SK-N-MC (cell line): ENCODE measurements at regions not wholly inside any gene's neighbourhood (a gene's known extent, or its start where the extent isn't known, plus 50 kb on each side); places are given as distances from the start of the nearest gene placed in this dataset.

Source experiments
- DNase-seq: peaks from one replicate; pipeline ENCODE4 v3.0.0-alpha.2; 2011; ENCODE audit warnings: low read depth, low spot score
- H3K27ac ChIP-seq: fragments of 200-600 bp; sonication (generic); 2 replicates; pipeline ENCODE4 v1.5.1; 2016; ENCODE audit warnings: mixed run types
- H3K36me3 ChIP-seq: fragments of 200-600 bp; sonication (generic); 2 replicates; pipeline ENCODE4 v1.6.1; 2017; ENCODE audit warnings: antibody characterized with exemption, low read length, mixed read lengths; ENCODE audit not compliant: insufficient read depth
- H3K4me3 ChIP-seq: fragments of 200-600 bp; sonication (generic); 2 replicates; pipeline ENCODE4 v1.5.1; 2016
- H3K9ac ChIP-seq: fragments of 200-600 bp; sonication (generic); 2 replicates; pipeline ENCODE4 v1.8.0; 2017; ENCODE audit warnings: mixed run types, mixed read lengths; ENCODE audit not compliant: insufficient read length
- H3K9me3 ChIP-seq: fragments of 200-600 bp; sonication (generic); 2 replicates; pipeline ENCODE4 v1.6.1; 2017; ENCODE audit warnings: low read depth, mild to moderate bottlenecking, antibody characterized with exemption, low read length, moderate library complexity, mixed read lengths
- EZH2 ChIP-seq: fragments of 200-600 bp; sonication (generic); IDR thresholded peaks from one replicate; pipeline ENCODE4 v1.6.1; 2017; ENCODE audit warnings: antibody characterized with exemption
- FOXP2 ChIP-seq: optimal IDR thresholded peaks from 2 replicates; pipeline ENCODE3; 2011; ENCODE audit warnings: mild to moderate bottlenecking, moderate library complexity; ENCODE audit not compliant: insufficient read depth; ENCODE audit errors: extremely low read length, control extremely low read depth
- POLR2AphosphoS5 ChIP-seq: IDR thresholded peaks from 2 replicates; pipeline ENCODE4 v1.6.1; 2012; ENCODE audit warnings: mild to moderate bottlenecking, low read depth, low read length, borderline replicate concordance

GRCh38 chr1:233516732-233517131, 97.2 kb upstream of the KCNK1 start:
- DNase-seq, result no peak
- no peak for TF ChIP-seq EZH2
- no peak for TF ChIP-seq POLR2AphosphoS5
- no peak for TF ChIP-seq FOXP2
- H3K36me3 ChIP-seq, result no peaks in the 10 kb centered on the region
- H3K9me3 ChIP-seq, result no peaks in the 10 kb centered on the region
- H3K9ac ChIP-seq, result no peak overlapping the region
- no peak overlapping the region for H3K4me3 ChIP-seq
- H3K27ac ChIP-seq, result no peak overlapping the region

- Histone ChIP-seq H3K27ac (no peak overlapping the region), H3K4me3 (no peak overlapping the region), H3K9me3 (no peaks in the 10 kb centered on the region), H3K36me3 (no peaks in the 10 kb centered on the region), H3K9ac (no peak overlapping the region)
- no peak for TF ChIP-seq FOXP2
- TF ChIP-seq POLR2AphosphoS5, result no peak
- DNase-seq, result no peak
These were observed 95.6 kb upstream of the KCNK1 start for GRCh38 chr1:233518344-233518743.

GRCh38 chr1:233520261-233521191, 93.4 kb upstream of the KCNK1 start:
- Histone ChIP-seq H3K36me3 (no peaks in the 10 kb centered on the region), H3K9ac (no peak overlapping the region), H3K9me3 (no peaks in the 10 kb centered on the region), H3K27ac (no peak overlapping the region), H3K4me3 (no peak overlapping the region)
- DNase-seq, result no peak
- TF ChIP-seq EZH2 (no peak), POLR2AphosphoS5 (no peak), FOXP2 (no peak)

- Histone ChIP-seq H3K36me3 (no peaks in the 10 kb centered on the region), H3K9me3 (no peaks in the 10 kb centered on the region), H3K4me3 (no peak overlapping the region), H3K9ac (no peak overlapping the region), H3K27ac (no peak overlapping the region)
- TF ChIP-seq EZH2, result no peak
- TF ChIP-seq POLR2AphosphoS5, result no peak
- TF ChIP-seq FOXP2, result no peak
- no peak for DNase-seq
These were observed 90.9 kb upstream of the KCNK1 start for GRCh38 chr1:233523047-233523446.

- Histone ChIP-seq H3K4me3 (no peak overlapping the region), H3K9me3 (no peaks in the 10 kb centered on the region), H3K27ac (no peak overlapping the region), H3K9ac (no peak overlapping the region), H3K36me3 (no peaks in the 10 kb centered on the region)
- TF ChIP-seq POLR2AphosphoS5 (no peak), EZH2 (no peak), FOXP2 (no peak)
- no peak for DNase-seq
These were observed 86.1 kb upstream of the KCNK1 start for GRCh38 chr1:233527818-233528217.

- Histone ChIP-seq H3K9ac (no peak overlapping the region), H3K36me3 (no peaks in the 10 kb centered on the region), H3K9me3 (no peaks in the 10 kb centered on the region), H3K27ac (no peak overlapping the region), H3K4me3 (no peak overlapping the region)
- TF ChIP-seq EZH2, result no peak
- no peak for TF ChIP-seq FOXP2
- TF ChIP-seq POLR2AphosphoS5, result no peak
- no peak for DNase-seq
These were observed 83.1 kb upstream of the KCNK1 start for GRCh38 chr1:233530665-233531386.

GRCh38 chr1:233540816-233541215, 73.1 kb upstream of the KCNK1 start:
- TF ChIP-seq EZH2 (no peak), POLR2AphosphoS5 (no peak), FOXP2 (no peak)
- Histone ChIP-seq H3K27ac (no peak overlapping the region), H3K36me3 (no peaks in the 10 kb centered on the region), H3K4me3 (no peak overlapping the region), H3K9me3 (no peaks in the 10 kb centered on the region), H3K9ac (no peak overlapping the region)
- DNase-seq, result no peak

- Histone ChIP-seq H3K36me3 (no peaks in the 10 kb centered on the region), H3K9me3 (no peaks in the 10 kb centered on the region), H3K4me3 (no peak overlapping the region), H3K9ac (no peak overlapping the region), H3K27ac (no peak overlapping the region)
- DNase-seq, result no peak
- TF ChIP-seq FOXP2, result no peak
- TF ChIP-seq POLR2AphosphoS5, result no peak
- TF ChIP-seq EZH2, result no peak
These were observed 70.3 kb upstream of the KCNK1 start for GRCh38 chr1:233543338-233544255.
